Right lobe of liver (tissue), 4 donors: ENCODE measurements at regions not wholly inside any gene's neighbourhood (a gene's known extent, or its start where the extent isn't known, plus 50 kb on each side); places are given as distances from the start of the nearest gene placed in this dataset.

Experiments used
- POLR2A ChIP-seq: fragments of 450-650 bp; IDR thresholded peaks from one replicate; pipeline ENCODE4 v1.6.1; 2017; ENCODE audit warnings: antibody characterized with exemption, mild to moderate bottlenecking
- TF ChIP-seq, protein P1 (sequence below), 4 donors: fragments of 200-600 bp in 3 of 4; fragments of 450-650 bp in 1 of 4; IDR thresholded peaks; one replicate each; pipeline versions ENCODE4 v1.5.1 to v1.8.0; 2016 to 2022; ENCODE audit warnings: antibody characterized with exemption in 4 of 4, mild to moderate bottlenecking in 2 of 4
- donor health status: DM: no; HTN: no; CAD: no.
- donor health status: DM: no; HTN: no; CAD: no.
- donor health status: DM: no; HTN: yes; CAD: no.

DNA sequence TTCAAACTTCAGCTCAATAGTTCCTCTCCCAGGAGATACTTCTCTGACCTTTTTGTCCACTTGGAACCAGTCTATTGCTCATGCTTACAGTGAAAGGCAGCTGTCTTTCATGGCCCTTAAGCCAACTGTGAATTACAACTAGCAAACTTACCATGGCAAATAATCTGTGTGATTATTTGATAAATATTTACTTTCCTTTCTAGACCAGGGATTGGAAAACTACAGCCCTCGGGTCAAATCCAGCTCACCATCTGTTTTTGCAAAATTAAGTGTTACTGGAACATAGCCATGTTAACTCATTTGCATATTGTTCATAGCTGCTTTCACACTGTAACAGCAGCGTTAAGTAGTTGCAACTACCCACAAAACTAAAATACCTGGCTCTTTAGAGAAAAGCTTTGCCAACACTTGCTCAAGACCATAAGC, 289.1 kb upstream of the MCTP2 start:
- TF ChIP-seq, protein P1, sequence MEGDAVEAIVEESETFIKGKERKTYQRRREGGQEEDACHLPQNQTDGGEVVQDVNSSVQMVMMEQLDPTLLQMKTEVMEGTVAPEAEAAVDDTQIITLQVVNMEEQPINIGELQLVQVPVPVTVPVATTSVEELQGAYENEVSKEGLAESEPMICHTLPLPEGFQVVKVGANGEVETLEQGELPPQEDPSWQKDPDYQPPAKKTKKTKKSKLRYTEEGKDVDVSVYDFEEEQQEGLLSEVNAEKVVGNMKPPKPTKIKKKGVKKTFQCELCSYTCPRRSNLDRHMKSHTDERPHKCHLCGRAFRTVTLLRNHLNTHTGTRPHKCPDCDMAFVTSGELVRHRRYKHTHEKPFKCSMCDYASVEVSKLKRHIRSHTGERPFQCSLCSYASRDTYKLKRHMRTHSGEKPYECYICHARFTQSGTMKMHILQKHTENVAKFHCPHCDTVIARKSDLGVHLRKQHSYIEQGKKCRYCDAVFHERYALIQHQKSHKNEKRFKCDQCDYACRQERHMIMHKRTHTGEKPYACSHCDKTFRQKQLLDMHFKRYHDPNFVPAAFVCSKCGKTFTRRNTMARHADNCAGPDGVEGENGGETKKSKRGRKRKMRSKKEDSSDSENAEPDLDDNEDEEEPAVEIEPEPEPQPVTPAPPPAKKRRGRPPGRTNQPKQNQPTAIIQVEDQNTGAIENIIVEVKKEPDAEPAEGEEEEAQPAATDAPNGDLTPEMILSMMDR (IDR thresholded peaks at IDR 0.05) = no peak
- no peak for TF ChIP-seq POLR2A
